ENCODE measurements at regions not wholly inside any gene's neighbourhood (a gene's known extent, or its start where the extent isn't known, plus 50 kb on each side); places are given as distances from the start of the nearest gene placed in this dataset.

- no peaks in the 10 kb centered on the region for H3K9me2 ChIP-seq (replicated peaks; ENCODE audit: low read length)
- peaks cover 37% of the 10 kb centered on the region for H3K4me1 ChIP-seq (ENCODE audit: insufficient read depth, low read length)
- H2AFZ ChIP-seq (ENCODE audit: low read length): no peak overlapping the region
- no peaks in the 10 kb centered on the region for H3K36me3 ChIP-seq (ENCODE audit: low read depth, low read length)
- ATAC-seq (peak; percentile 72), DNase-seq (peak; percentile 78)
- CTCF ChIA-PET: no interaction called here
- H3K4me2 ChIP-seq (ENCODE audit: low read length): peak overlapping the region; percentile 47
- no peaks in the 10 kb centered on the region for H3K79me2 ChIP-seq (ENCODE audit: low read length)
- no peaks in the 10 kb centered on the region for H4K20me1 ChIP-seq (ENCODE audit: low read length)
- no peaks in the 10 kb centered on the region for H3K9me3 ChIP-seq (ENCODE audit: low read length)
- no peak overlapping the region for H3K4me3 ChIP-seq (ENCODE audit: low read length)
- H3F3A ChIP-seq (ENCODE audit: low read length, unreplicated experiment): no peaks in the 10 kb centered on the region
- no peak for TF ChIP-seq EZH2 (IDR thresholded peaks at IDR 0.05; ENCODE audit: low read length, unreplicated experiment)
- no peak for TF ChIP-seq CTCF (conservative IDR thresholded peaks at IDR 0.05; ENCODE audit: low read depth, low read length)
- TF ChIP-seq EZH2phosphoT487 (IDR thresholded peaks at IDR 0.05; ENCODE audit: borderline replicate concordance, low read length): no peak
- BruUV-seq (replicated peaks): no TSS peak
- POLR2A ChIA-PET (ENCODE audit: unreplicated experiment): no interaction called here
- H3K27me3 ChIP-seq (ENCODE audit: low read length): no peaks in the 10 kb centered on the region
- H3K9ac ChIP-seq (ENCODE audit: low read length): peak overlapping the region; percentile 75
- intact Hi-C loops (cut with micrococcal nuclease): loop anchor here (1.0 to 5.0 kb wide), 3 partner anchors 35 to 169 kb away; partner anchors contain the start of gene HS3ST1
- peak overlapping the region; percentile 92 for H3K27ac ChIP-seq (ENCODE audit: low read length)
Measured at GRCh38 chr4:11597506-11597905, 168.8 kb upstream of the HS3ST1 start.

GRCh38 chr4:11596989-11597388 is 168.3 kb upstream of the HS3ST1 start:
- Histone ChIP-seq H3K9me2 (replicated peaks; ENCODE audit: low read length) (no peaks in the 10 kb centered on the region), H3K27me3 (ENCODE audit: low read length) (no peaks in the 10 kb centered on the region), H3K9me3 (ENCODE audit: low read length) (no peaks in the 10 kb centered on the region), H3K9ac (ENCODE audit: low read length) (peak overlapping the region; percentile 71), H3K27ac (ENCODE audit: low read length) (peak overlapping the region; percentile 92), H3K4me1 (ENCODE audit: insufficient read depth, low read length) (peaks cover 32% of the 10 kb centered on the region), H3K4me3 (ENCODE audit: low read length) (no peak overlapping the region), H4K20me1 (ENCODE audit: low read length) (no peaks in the 10 kb centered on the region), H3K36me3 (ENCODE audit: low read depth, low read length) (no peaks in the 10 kb centered on the region), H3K79me2 (ENCODE audit: low read length) (no peaks in the 10 kb centered on the region), H2AFZ (ENCODE audit: low read length) (no peak overlapping the region), H3K4me2 (ENCODE audit: low read length) (peak overlapping the region; percentile 47), H3F3A (ENCODE audit: low read length, unreplicated experiment) (no peaks in the 10 kb centered on the region)
- ChIA-PET CTCF (no interaction called here), POLR2A (ENCODE audit: unreplicated experiment) (no interaction called here)
- ATAC-seq: 0 out of 2 replicates have a peak, but pooled peaks have one; percentile 41
- intact Hi-C loops (cut with micrococcal nuclease): loop anchor here (1.0 to 5.0 kb wide), 3 partner anchors 35 to 168 kb away; partner anchors contain the start of gene HS3ST1
- TF ChIP-seq CTCF (conservative IDR thresholded peaks at IDR 0.05; ENCODE audit: low read depth, low read length) (no peak), EZH2 (IDR thresholded peaks at IDR 0.05; ENCODE audit: low read length, unreplicated experiment) (no peak), EZH2phosphoT487 (IDR thresholded peaks at IDR 0.05; ENCODE audit: borderline replicate concordance, low read length) (no peak)
- no peak for DNase-seq
- no TSS peak for BruUV-seq (replicated peaks)

GRCh38 chr4:11593576-11594116 is 165.0 kb upstream of the HS3ST1 start:
- Histone ChIP-seq H3K9ac (ENCODE audit: low read length) (no peak overlapping the region), H3K27me3 (ENCODE audit: low read length) (no peaks in the 10 kb centered on the region), H3K9me2 (replicated peaks; ENCODE audit: low read length) (no peaks in the 10 kb centered on the region), H2AFZ (ENCODE audit: low read length) (no peak overlapping the region), H3K4me1 (ENCODE audit: insufficient read depth, low read length) (peaks cover 30% of the 10 kb centered on the region), H3F3A (ENCODE audit: low read length, unreplicated experiment) (no peaks in the 10 kb centered on the region), H3K27ac (ENCODE audit: low read length) (no peak overlapping the region), H3K36me3 (ENCODE audit: low read depth, low read length) (no peaks in the 10 kb centered on the region), H3K79me2 (ENCODE audit: low read length) (no peaks in the 10 kb centered on the region), H3K4me3 (ENCODE audit: low read length) (no peak overlapping the region), H3K9me3 (ENCODE audit: low read length) (no peaks in the 10 kb centered on the region), H3K4me2 (ENCODE audit: low read length) (no peak overlapping the region), H4K20me1 (ENCODE audit: low read length) (no peaks in the 10 kb centered on the region)
- CTCF ChIA-PET: no interaction called here
- no TSS peak for BruUV-seq (replicated peaks)
- ATAC-seq (no peak), DNase-seq (no peak)
- TF ChIP-seq CTCF (conservative IDR thresholded peaks at IDR 0.05; ENCODE audit: low read depth, low read length) (no peak), EZH2phosphoT487 (IDR thresholded peaks at IDR 0.05; ENCODE audit: borderline replicate concordance, low read length) (no peak), EZH2 (IDR thresholded peaks at IDR 0.05; ENCODE audit: low read length, unreplicated experiment) (no peak)
- intact Hi-C loops (cut with micrococcal nuclease): no loop called here
- POLR2A ChIA-PET (ENCODE audit: unreplicated experiment): no interaction called here

All from PC-3 (cell line).